Non-pigmented ciliary epithelial cell (primary cell): ENCODE measurements at regions not wholly inside any gene's neighbourhood (a gene's known extent, or its start where the extent isn't known, plus 50 kb on each side); places are given as distances from the start of the nearest gene placed in this dataset.
"Not testable (repeated sequence)": the region's sequence is repeated elsewhere in the genome, so short reads cannot be mapped to it uniquely, and the experiment has no call there.

Experiments used
- DNase-seq: peaks from one replicate; pipeline ENCODE4 v3.0.0-alpha.2; 2010; ENCODE audit warnings: low read depth

DNA sequence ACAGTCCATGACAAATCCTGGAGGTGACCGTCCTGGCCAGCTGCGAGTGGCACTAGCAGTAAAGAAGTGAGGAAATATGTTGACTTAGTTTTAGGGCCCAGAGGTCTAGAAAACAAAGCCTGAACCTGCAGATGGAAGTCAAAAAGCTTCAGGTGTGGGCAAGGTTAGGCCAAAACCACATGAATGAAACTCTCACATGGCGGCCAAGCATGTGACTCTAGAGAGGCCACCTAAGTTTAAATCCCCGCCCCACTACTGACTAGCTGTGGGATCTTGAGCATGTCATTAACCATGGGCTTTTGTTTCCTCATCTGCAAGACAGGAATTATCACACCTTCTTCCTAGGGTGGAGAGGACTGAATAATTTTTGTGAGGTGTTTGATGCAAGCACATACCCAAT is 148.2 kb upstream of the DAB1 start:
- DNase-seq, result no peak

DNA sequence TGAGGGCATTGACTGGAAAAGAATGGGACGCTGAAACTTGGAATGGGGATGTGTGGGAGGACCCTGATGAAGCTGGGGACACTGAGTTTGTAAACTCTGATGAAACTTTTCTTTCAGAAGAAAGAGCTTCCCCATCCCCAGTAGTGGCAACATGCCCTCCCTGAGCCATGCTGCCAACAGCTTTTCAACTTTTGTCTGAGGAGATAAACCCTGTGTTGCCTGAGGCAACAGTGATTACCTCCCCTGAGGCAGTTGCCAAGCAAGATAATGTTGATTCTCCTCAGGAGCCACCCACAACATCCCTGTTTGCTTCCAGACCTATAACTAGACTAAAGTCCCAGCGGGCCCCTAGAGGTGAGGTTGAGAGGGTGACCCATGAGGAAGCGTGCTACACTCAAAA is 134.2 kb upstream of the DAB1 start:
- not testable (repeated sequence) for DNase-seq

DNA sequence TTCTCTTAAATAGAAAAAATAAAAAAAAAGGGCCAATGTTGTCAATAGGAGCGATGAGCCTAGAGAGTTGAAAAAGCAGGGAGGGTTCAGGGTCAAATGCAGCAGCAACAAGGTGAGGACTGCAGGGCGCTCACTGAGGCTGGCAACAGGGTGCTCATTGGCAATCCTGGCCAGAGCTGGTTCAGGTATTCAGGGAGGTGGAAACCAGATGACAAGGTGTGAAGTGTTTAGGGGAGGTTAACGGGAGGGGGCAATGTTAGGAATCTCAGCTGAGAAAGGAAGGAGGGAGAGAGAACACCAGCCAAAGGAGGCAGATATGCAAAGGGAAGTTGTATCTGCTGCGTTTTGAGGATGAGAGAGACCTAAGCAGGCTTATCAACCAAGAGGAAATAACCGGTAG is 129.8 kb upstream of the DAB1 start:
- DNase-seq, result no peak

DNA sequence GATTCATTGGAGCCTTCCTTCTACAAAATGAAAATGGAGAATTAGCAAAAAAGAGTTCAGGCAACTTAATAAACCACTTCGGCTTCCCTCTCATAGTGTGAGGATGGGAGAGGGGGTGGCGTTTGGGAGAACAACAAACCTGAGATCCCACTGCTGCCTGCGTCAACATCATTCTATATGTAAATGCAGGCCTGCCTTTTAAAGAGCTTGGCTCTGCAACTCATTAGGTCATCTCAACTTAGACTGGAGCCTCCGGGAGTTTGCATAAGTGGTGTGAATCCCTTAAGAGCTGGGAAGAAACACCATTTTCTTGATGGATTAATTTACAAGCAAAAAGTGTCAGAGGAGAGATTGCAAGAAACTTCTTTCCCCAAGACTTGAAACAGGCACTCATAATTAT is 127.6 kb upstream of the DAB1 start:
- no peak for DNase-seq

DNA sequence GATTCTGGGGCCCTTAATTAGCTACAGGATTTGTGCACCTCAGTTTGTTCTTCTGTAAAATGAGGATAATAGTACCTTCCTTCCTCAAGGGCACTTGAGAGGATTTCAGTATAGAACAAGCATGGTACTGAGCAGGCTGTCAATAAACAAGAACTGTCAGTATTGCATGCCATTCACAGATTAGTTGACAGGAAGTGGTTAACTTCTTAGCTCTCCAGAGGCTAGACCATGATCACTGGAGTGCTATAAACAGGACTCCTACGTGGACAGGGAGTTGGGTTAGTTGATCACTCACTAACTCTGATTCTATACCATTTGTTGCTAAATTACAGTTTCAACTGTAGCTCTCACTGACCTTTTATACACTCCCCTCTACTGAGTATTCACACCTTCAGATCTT is 126.2 kb upstream of the DAB1 start:
- DNase-seq, result no peak

DNA sequence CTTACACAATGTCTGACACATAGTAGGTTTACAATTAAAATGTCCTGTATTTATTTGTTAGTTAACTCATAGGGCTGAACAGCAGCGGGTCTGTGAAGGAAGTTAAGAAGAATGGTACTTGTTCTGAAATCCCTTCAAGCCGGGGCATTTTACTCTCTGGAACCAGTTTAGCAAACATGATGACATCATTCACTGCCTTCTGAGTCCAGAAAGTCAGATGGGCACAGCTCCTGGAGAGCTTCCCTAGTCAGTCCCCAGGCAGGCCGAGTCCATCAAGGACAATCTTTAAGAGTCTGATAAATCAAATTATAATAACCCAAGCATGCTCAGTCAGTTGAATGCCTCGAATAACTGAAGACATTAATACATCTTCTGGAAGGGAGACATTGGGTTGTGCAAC is 125.4 kb upstream of the DAB1 start:
- no peak for DNase-seq

DNA sequence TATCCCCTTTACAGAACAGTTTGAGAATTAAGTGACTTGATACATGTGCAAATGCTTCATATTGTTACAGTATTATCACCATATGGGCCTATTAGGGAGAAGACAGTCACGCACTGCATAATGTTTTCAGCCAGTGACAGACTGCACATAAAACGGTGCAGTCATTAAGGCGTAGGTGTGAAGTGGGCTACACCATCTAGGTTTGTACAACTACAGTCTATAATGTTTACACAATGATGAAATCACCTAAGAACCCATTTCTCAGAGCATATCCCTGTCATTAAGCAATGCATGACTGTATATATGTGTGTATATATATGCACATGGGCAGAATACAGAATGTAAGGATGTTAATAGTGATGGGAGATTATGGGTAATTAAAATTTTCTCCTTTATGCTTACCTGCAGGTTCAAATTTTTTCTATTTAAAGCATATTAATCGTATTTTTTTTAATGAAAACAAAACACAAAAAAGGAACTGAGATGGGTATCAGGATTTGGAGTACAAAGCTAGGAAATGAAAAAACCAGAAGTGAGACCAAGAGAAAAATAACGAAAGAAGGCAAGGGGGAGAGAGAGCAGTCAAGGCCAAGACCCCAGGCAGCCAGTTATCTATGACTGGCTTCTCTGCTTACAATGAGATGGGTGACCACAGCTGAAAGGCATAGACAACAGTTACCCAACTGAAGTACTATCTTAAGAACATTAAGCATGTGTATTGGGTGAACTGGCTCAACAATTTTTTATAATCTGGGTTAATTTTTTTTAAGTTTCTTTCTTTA is 122.9 kb upstream of the DAB1 start:
- no peak for DNase-seq

DNA sequence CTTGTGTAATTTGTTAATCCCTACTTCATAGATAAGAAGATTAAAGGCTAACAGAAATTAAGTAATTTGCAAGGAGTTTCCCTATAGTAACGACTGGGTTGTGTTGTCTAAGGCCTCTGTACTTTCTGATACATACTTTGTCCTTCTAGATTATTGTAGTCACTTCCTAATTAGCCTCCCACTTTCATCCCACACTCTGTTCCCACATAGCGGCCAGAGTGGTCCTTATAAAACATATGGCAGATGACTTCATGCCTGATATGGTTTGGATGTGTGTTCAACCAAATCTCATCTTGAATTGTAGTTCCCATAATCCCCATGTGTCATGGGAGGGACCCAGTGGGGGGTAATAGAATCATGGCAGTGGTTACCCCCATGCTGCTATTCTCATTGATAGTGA is 120.5 kb upstream of the DAB1 start:
- DNase-seq, result no peak

DNA sequence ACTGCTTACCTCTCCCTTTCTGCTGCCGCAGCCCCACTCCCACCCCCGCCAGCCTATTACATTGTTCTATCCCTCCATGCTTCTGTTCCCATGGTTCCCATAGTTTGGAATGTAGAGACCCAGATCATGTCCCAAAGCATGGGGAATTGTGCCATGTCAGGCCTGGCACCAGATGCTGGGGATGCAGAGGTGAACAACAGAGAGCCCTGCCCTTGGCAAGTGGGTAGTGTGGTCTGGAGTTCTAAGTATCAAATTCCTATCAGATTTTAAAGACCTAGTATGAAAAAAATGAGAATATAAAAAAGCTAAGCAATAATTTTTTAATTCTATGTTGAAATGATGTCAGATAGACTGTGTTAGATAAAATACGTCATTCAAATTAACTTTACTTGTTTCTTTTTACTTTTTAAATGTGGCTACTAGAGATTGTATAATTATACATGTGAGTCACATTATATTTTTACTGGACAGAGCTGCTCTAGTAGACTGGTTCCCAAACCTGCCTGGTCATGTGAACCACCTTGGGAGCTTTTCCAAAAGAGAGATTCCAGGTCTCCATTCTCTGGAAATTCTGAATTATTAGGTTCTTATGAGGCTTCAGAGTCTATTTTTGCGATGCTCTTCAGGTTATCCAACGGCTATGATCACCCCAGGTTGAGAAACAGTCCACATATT is 113.0 kb upstream of the DAB1 start:
- no peak for DNase-seq

DNA sequence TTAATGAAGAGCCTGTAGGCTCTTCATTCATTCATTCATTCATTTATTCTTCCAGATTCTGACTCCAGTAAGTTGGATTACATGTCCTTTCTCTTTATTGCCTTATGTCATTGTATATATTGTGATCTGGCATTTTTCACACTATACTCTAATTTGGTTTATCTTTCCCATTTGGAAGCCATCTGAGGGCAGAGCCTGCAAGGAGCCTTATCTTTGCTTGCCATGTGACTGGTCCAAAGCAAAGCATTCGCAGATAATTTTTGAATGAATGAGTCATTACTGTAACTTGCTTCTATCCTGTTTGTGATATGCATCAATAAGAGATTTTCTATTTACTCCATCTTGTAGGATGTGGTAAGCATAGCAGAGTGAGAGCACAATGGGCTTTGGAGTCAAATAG is 108.4 kb upstream of the DAB1 start:
- no peak for DNase-seq

DNA sequence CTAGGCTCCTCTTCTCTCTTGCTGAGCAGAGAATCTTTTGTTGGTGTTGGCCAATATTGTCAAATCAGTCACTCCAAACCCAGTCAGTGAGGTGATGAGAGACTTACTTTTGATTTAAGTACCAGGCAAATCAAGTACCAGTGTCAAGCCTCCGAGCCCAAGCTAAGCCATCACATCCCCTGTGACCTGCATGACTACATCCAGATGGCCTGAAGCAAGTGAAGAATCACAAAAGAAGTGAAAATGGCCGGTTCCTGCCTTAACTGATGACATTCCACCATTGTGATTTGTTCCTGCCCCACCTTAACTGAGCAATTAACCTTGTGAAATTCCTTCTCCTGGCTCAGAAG is 107.0 kb upstream of the DAB1 start:
- DNase-seq, result not testable (repeated sequence)

DNA sequence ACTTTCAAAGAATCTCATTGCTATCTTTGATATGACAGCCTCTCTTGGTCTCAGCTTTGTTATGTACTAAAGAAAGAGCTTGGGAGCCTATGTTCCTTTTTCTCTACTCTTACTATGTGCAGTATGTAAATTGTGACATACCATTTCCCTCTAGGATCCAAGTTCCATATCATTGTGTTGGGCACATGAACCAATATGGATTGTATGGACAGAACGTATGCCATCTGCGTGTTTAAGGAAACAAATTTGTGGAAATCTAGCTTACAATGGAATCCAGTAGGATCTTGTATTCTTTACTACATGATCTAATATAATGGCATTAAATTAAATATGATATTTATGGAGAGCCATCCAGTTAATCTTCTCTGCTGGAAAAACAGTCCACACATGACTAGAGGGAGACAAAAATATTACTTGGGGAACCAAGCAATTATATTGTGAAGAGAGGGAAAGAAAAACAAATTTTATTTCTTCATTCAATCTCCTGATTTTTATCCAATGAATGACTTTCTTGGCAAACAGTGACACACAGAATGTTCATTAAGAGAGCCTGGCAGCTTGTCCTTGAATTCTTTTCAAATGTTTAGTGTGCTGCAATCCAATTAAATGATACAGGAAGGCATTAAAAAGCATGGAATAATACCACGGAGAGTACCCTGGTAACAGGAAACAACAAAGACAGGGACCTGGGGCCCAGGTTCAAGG is 106.5 kb upstream of the DAB1 start:
- no peak for DNase-seq

DNA sequence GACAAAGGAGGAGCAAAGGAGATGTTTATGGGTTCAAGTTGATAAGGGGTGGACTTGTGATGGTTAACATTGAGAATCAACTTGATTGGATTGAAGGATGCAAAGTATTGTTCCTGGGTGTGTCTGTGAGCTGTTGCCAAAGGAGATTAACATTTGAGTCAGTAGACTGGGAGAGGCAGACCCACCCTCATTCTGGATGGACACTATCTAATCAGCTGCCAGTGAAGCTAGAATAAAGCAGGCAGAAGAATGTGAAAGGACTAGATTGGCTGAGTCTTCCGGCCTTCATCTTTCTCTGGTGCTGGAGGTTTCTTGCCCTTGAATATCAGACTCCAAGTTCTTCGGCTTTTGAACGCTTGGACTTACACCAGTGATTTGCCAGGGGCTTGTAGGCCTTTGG is 98.7 kb upstream of the DAB1 start:
- no peak for DNase-seq

DNA sequence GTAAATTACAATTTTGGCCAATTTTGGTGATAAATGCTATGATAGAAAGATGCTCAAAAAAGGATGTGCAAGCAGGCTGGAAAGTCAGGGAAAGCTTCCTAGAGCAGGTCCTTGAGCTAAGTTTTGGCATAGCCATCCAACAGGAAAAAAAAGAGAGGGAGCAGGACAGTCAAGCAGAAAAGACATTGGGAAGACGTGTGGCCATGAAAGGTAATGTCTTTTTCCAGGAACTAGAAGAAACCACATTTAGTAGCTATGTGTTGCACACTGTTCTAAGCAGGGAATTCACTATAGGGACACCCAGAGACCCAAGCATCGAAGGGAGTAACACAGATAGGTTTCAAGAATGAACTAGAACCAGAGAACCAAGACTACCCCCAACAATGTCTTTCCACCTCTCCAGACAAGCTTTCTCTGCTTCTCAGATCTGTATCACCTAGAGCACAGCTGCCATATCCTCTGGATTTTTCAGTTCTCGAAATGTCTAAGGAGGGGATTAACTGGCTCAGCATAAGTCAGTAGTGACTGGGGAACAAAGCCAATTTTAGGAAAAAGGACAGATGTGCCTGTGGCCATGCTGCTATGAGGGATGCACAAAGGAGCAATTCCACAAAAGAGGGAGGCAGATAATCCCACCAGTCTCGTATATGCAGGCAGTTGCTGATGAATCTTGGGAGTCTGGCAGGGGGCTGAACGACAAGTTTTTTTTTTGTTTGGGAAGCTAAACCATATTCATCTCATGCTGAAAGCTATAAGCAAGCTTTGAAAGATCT is 97.1 kb upstream of the DAB1 start:
- DNase-seq, result no peak

DNA sequence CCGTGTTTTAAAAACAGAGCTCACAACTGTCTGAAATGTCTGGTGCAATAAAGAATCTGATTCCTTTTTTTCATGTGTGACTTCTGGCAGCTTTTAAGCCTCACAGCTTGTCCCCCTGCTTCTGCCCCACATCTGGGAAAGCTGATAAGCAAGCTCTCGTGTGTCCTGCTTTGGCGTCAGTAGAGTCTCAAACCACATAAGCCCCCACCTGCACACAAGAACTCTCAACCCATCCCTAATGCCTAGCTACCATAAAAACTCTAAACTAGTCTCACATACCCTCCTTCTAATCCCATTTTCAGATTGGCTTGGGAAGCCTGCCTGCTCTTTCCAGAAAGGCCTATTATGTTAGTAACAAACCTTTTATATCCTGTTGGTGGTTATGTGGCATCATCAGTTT is 94.6 kb upstream of the DAB1 start:
- DNase-seq, result no peak

DNA sequence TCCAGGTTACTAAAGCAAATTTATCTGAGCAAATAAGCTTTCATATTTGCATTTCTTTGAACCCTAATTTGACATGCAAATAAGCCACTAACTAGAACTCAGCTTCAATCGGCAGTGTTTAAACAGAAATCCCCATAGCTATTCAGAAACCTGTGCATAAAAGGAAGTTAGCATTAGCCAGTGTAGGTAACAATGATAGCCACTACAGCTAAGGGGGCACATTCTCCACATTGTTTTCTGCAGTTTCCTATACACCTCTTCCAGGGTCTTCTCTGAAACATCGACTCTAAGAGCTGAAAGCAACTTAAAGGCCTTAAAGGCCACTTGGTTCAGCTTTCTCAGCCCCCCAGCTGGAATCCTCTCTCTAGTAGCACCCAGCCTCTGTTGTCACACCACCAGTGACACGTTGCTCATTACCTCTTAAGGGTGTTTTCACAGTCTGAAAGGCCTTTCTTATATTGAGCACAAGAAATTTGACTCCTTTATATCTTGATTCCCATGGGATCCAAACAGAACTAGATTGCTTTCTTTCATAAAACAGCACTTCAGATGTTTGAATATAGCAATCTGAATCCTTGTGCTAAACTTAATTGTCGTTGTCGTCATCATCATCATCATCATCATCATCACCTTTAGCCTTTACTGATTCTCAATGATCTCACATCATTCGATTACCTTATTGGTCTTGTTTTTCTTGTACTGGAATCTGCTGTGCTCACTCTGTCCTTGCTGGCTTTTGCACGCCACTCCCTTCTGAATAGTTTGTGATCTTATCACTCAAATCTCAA is 93.9 kb upstream of the DAB1 start:
- DNase-seq, result no peak

DNA sequence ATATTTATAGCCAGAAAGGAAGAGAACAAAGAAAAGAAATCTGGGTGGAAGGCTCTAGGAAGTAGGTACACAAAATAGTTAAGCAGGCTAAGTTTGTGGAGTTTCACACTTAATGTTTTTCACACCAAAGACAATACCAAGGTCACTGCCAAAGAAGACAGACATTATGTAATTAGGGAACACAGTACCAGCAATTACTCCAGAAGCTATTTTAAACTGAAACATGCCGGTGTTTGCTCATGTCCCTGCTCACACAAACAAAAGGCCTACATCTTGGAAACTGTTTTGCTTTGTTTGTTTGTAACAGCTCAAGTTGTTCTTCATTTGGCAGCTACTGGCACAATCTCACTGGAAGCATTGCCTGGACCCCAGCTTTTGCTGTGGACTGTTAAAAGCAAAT is 88.5 kb upstream of the DAB1 start:
- DNase-seq, result no peak

DNA sequence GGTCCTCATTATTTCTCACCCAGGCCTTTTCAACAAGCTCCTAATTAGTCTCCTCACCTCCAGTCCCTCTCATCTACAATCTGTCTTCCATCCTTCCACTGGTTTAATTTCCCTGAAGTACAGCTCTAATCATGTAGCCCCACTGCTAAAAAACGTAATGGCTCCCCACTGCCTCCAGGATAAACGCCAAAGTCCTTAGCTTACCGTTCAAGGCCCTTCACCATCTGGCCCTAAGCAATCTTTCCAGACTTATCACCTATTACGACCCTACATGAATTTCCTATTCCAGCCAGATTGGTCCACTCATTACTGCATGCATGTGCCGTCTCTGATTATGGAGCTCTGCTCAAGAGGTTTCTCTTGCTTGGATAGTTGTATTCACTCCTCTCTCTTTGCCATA is 83.1 kb upstream of the DAB1 start:
- no peak for DNase-seq

DNA sequence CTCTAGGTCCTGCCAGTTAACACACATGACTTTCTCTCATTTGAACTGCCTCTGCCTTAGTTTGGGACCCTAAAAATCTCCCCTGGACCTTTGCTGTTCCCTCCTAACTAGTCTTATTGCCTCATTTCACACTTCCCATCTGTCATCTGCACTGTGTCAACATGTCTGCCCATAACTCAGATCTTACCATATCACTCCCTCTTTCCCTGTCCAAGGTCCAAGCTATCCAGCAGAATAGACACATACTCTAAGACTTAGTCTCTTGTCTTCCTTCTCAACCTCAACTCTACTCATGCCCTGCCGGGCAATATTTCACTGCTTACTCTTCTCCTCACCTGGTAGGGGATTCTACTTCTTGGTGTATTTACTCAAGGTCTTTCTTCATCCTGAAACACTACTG is 79.5 kb upstream of the DAB1 start:
- DNase-seq, result no peak

DNA sequence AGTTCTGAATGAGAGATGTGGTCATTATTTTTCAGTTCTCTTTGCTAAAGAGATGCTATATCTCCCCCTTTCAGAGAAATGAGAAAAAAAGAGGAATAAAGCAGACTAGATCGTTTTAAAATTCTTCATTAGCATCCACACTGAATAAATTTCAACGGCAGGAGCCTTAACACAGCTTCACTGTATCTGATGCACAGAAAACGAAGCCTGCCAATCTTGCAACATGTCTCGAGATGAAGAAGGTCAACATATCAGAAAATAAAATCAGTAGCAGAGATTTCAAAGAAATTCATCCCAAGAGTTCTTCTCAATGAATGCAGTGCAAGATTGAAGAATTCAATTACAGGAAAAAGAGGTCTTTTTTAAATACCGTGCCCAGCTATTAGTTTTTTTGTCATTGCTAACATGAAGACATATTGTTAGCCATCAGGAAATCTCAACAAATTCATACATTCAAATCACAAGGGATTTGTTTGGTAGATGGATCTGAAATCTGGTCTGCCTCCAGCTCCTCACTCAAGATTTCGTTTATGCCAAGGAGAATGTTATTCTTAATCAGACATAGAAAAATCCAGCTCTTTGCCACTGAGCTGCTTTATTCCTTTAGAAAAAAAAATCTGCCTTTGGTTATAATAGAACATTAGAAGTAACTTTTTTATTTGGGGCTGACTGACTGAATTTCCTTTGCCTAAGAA is 76.4 kb upstream of the DAB1 start:
- DNase-seq, result no peak

DNA sequence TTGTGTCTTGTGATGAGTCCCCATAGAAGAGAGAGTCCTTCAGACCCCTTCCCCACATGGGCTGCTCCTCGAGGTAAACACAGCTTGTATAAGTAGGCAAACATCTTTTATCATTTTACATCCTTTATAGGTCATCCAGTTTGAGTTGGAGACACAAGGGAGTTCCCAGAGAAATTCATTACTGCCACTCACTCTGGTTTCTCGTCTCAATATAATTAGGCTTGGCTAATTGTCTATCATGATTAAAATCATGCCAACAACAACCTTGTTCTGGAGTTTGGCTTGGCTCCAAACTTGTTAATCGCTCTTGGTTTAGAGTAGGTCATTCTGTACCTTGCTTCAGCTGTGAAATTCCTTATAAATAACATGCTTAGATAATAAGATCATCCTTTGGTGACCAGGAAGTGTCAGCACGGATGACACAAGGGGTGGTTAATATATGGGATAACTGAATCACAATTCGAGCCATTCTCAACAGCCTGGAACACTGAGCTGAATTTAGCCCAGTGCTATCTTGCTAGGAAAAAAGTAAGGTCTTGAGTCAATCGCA is 70.7 kb upstream of the DAB1 start:
- DNase-seq, result no peak
